ENCODE measurements at regions not wholly inside any gene's neighbourhood (a gene's known extent, or its start where the extent isn't known, plus 50 kb on each side); places are given as distances from the start of the nearest gene placed in this dataset.

- DNase-seq = no peak
Observed at GRCh38 chr14:49999826-50000379, 107.0 kb downstream of the ARF6 start.

GRCh38 chr14:50000380-50001150 is 107.7 kb downstream of the ARF6 start:
- peak; percentile 63 to 64 for DNase-seq

- DNase-seq = no peak
Observed at GRCh38 chr14:50001151-50001998, 108.5 kb downstream of the ARF6 start.

GRCh38 chr14:50001999-50002925 is 109.4 kb downstream of the ARF6 start:
- DNase-seq = no peak

GRCh38 chr14:50002926-50003212 is 110.0 kb downstream of the ARF6 start:
- no peak for DNase-seq

- peak; percentile 63 to 84 for DNase-seq
Observed at GRCh38 chr14:50003213-50004021, 110.5 kb downstream of the ARF6 start.

- DNase-seq = no peak
Observed at GRCh38 chr14:50006141-50006540, 110.2 kb downstream of the VCPKMT start.

- DNase-seq = no peak
Observed at GRCh38 chr14:50007123-50007903, 109.1 kb downstream of the VCPKMT start.

GRCh38 chr14:50008562-50008961 is 107.8 kb downstream of the VCPKMT start:
- DNase-seq = no peak

- DNase-seq = no peak
Observed at GRCh38 chr14:50008974-50009373, 107.4 kb downstream of the VCPKMT start.

- no peak for DNase-seq
Observed at GRCh38 chr14:50010752-50011151, 105.6 kb downstream of the VCPKMT start.

GRCh38 chr14:50011242-50011641 is 105.1 kb downstream of the VCPKMT start:
- no peak for DNase-seq

- DNase-seq = no peak
Observed at GRCh38 chr14:50012644-50013043, 103.7 kb downstream of the VCPKMT start.

- DNase-seq = no peak
Observed at GRCh38 chr14:50013198-50013918, 103.0 kb downstream of the VCPKMT start.

- DNase-seq = no peak
Observed at GRCh38 chr14:50013934-50014333, 102.4 kb downstream of the VCPKMT start.

- DNase-seq = no peak
Observed at GRCh38 chr14:50014809-50015430, 101.5 kb downstream of the VCPKMT start.

- no peak for DNase-seq
Observed at GRCh38 chr14:50015716-50016115, 100.7 kb downstream of the VCPKMT start.

- no peak for DNase-seq
Observed at GRCh38 chr14:50018201-50018932, 98.0 kb downstream of the VCPKMT start.

GRCh38 chr14:50018933-50019210 is 97.5 kb downstream of the VCPKMT start:
- DNase-seq = no peak

GRCh38 chr14:50020184-50020583 is 96.2 kb downstream of the VCPKMT start:
- no peak for DNase-seq
